ENCODE measurements at regions not wholly inside any gene's neighbourhood (a gene's known extent, or its start where the extent isn't known, plus 50 kb on each side); places are given as distances from the start of the nearest gene placed in this dataset.
"Not testable (repeated sequence)": the region's sequence is repeated elsewhere in the genome, so short reads cannot be mapped to it uniquely, and the experiment has no call there.

DNA sequence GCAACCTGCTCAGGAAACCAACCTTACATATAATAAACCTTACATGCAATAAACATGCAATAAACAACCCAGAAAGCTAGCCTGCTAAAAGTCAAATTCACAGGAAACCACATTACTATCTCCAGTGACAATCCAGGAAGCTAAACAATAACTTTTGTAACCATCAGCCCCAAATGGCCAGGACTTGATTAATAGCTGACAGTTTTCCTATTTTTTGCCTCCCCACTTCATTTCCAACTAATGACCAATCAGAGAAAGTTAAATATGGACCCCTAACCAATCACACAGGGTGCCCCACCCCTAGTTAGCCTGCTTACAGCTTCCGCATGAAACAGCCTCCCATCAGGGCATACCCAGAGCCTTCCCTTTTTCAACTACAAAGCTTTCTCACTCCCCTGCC lies 152.2 kb upstream of the LMNTD1 start:
- peaks cover 49% of the 10 kb centered on the region for H3K9me3 ChIP-seq (ENCODE audit: insufficient read depth, low read length)
- H3K9ac ChIP-seq (ENCODE audit: insufficient read length, low read depth): no peak overlapping the region
- H3K36me3 ChIP-seq (ENCODE audit: insufficient read depth, insufficient read length, low read length): no peaks in the 10 kb centered on the region

GRCh38 chr12:25706646-25707045 lies 153.6 kb upstream of the LMNTD1 start:
- not testable (repeated sequence) for DNase-seq (ENCODE audit: low read depth, low spot score)

More for the DNA sequence above, 152.2 kb upstream of the LMNTD1 start:
- no peak for TF ChIP-seq ZNF274 (IDR thresholded peaks at IDR 0.05; ENCODE audit: low read depth, low read length)
- no peak for DNase-seq (ENCODE audit: low read depth, low spot score)
- Histone ChIP-seq H3K27me3 (ENCODE audit: insufficient read depth, insufficient read length) (no peaks in the 10 kb centered on the region), H3K4me3 (ENCODE audit: insufficient read length, low read depth) (no peak overlapping the region), H3K4me1 (ENCODE audit: insufficient read depth, insufficient read length) (no peaks in the 10 kb centered on the region)

DNA sequence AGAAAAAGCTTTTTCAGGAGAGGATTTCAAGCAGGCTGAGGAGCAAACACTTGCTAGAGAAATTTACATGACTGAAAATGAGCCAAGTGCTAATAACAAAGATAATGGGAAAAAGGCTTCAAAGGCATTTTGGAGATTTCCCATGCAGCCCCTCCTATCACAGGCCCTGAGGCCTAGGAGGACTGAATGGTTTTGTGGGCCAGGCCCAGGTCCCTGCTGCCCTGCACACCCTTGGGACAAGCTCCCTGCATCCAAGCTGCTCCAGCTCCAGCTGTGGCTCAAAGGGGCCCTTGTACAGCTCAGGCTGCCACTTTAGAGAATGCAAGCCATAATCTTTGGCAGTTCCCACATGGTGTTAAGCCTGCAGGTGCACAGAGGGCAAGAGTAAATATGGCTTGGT lies 154.0 kb upstream of the LMNTD1 start:
- peaks cover 61% of the 10 kb centered on the region for H3K9me3 ChIP-seq (ENCODE audit: insufficient read depth, low read length)
- H3K27me3 ChIP-seq (ENCODE audit: insufficient read depth, insufficient read length): no peaks in the 10 kb centered on the region
- no peak for TF ChIP-seq YY1 (IDR thresholded peaks at IDR 0.05; ENCODE audit: insufficient read depth, insufficient read length)
- no peak for TF ChIP-seq SUZ12 (IDR thresholded peaks at IDR 0.05; ENCODE audit: extremely low read depth, insufficient read depth, insufficient read length)
- TF ChIP-seq ZNF274 (IDR thresholded peaks at IDR 0.05; ENCODE audit: low read depth, low read length): no peak
- no peak overlapping the region for H3K4me3 ChIP-seq (ENCODE audit: insufficient read length, low read depth)
- no peaks in the 10 kb centered on the region for H3K36me3 ChIP-seq (ENCODE audit: insufficient read depth, insufficient read length, low read length)
- no peak overlapping the region for H3K9ac ChIP-seq (ENCODE audit: insufficient read length, low read depth)
- no peaks in the 10 kb centered on the region for H3K4me1 ChIP-seq (ENCODE audit: insufficient read depth, insufficient read length)
- no peak for DNase-seq (ENCODE audit: low read depth, low spot score)

More at GRCh38 chr12:25706646-25707045, 153.6 kb upstream of the LMNTD1 start:
- not testable (repeated sequence) for H3K36me3 ChIP-seq (ENCODE audit: insufficient read depth, insufficient read length, low read length); H3K4me3 ChIP-seq (ENCODE audit: insufficient read length, low read depth); H3K27me3 ChIP-seq (ENCODE audit: insufficient read depth, insufficient read length); H3K9ac ChIP-seq (ENCODE audit: insufficient read length, low read depth); H3K4me1 ChIP-seq (ENCODE audit: insufficient read depth, insufficient read length)
- peaks cover 60% of the 10 kb centered on the region for H3K9me3 ChIP-seq (ENCODE audit: insufficient read depth, low read length)

DNA sequence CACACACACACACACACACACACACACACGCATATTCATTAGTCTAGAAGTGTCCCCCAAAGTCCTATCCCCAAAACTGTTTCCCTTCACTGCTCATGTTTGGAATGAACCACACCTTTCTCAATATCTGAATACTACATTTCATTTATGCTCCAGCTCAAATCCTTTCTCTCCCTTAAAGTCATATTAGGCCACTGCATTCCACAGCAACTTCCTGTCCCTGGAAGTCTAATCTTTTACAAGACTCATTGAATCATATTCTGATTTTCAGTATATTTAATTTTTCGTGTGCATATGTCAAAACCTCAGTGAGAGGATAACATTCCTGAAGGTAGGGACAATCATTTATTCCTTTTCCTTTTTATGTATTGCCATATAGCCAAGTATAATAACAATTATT lies 155.6 kb upstream of the LMNTD1 start:
- Histone ChIP-seq H3K27me3 (ENCODE audit: insufficient read depth, insufficient read length) (no peaks in the 10 kb centered on the region), H3K9ac (ENCODE audit: insufficient read length, low read depth) (no peak overlapping the region), H3K4me1 (ENCODE audit: insufficient read depth, insufficient read length) (no peaks in the 10 kb centered on the region), H3K4me3 (ENCODE audit: insufficient read length, low read depth) (no peak overlapping the region), H3K36me3 (ENCODE audit: insufficient read depth, insufficient read length, low read length) (no peaks in the 10 kb centered on the region), H3K9me3 (ENCODE audit: insufficient read depth, low read length) (peaks cover 59% of the 10 kb centered on the region)
- DNase-seq (ENCODE audit: low read depth, low spot score): no peak
- no peak for TF ChIP-seq ZNF274 (IDR thresholded peaks at IDR 0.05; ENCODE audit: low read depth, low read length)
- TF ChIP-seq YY1 (IDR thresholded peaks at IDR 0.05; ENCODE audit: insufficient read depth, insufficient read length): no peak
- no peak for TF ChIP-seq SUZ12 (IDR thresholded peaks at IDR 0.05; ENCODE audit: extremely low read depth, insufficient read depth, insufficient read length)

GRCh38 chr12:25710128-25710527 lies 157.0 kb upstream of the LMNTD1 start:
- Histone ChIP-seq H3K27me3 (ENCODE audit: insufficient read depth, insufficient read length) (no peaks in the 10 kb centered on the region), H3K9ac (ENCODE audit: insufficient read length, low read depth) (no peak overlapping the region), H3K4me3 (ENCODE audit: insufficient read length, low read depth) (no peak overlapping the region), H3K36me3 (ENCODE audit: insufficient read depth, insufficient read length, low read length) (no peaks in the 10 kb centered on the region), H3K9me3 (ENCODE audit: insufficient read depth, low read length) (peaks cover 59% of the 10 kb centered on the region), H3K4me1 (ENCODE audit: insufficient read depth, insufficient read length) (no peaks in the 10 kb centered on the region)
- TF ChIP-seq SUZ12 (IDR thresholded peaks at IDR 0.05; ENCODE audit: extremely low read depth, insufficient read depth, insufficient read length): no peak
- TF ChIP-seq YY1 (IDR thresholded peaks at IDR 0.05; ENCODE audit: insufficient read depth, insufficient read length): no peak
- TF ChIP-seq ZNF274 (IDR thresholded peaks at IDR 0.05; ENCODE audit: low read depth, low read length): no peak
- no peak for DNase-seq (ENCODE audit: low read depth, low spot score)

GRCh38 chr12:25710938-25711605 lies 158.0 kb upstream of the LMNTD1 start:
- not testable (repeated sequence) for H3K27me3 ChIP-seq (ENCODE audit: insufficient read depth, insufficient read length); H3K36me3 ChIP-seq (ENCODE audit: insufficient read depth, insufficient read length, low read length); H3K4me3 ChIP-seq (ENCODE audit: insufficient read length, low read depth); H3K9ac ChIP-seq (ENCODE audit: insufficient read length, low read depth); H3K4me1 ChIP-seq (ENCODE audit: insufficient read depth, insufficient read length); DNase-seq (ENCODE audit: low read depth, low spot score)
- peaks cover 57% of the 10 kb centered on the region for H3K9me3 ChIP-seq (ENCODE audit: insufficient read depth, low read length)

DNA sequence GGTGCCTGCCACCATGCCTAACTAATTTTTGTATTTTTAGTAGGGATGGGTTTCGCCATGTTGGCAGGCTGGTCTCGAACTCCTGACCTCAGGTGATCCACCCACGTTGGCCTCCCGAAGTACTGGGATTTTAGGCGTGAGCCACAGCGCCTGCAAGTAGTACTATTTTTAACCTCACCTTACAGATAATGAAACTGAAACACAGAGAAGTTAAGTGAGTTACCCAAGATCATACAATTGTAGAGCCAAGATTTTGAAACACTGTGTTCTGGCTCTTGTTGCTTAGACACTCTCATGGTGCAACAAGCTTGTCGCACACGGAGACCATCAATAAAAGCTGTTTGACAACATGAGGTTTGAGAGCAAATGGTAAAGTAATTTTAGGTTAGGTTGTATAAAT lies 159.1 kb upstream of the LMNTD1 start:
- no peak overlapping the region for H3K4me3 ChIP-seq (ENCODE audit: insufficient read length, low read depth)
- no peak overlapping the region for H3K9ac ChIP-seq (ENCODE audit: insufficient read length, low read depth)
- no peak for DNase-seq (ENCODE audit: low read depth, low spot score)
- no peaks in the 10 kb centered on the region for H3K4me1 ChIP-seq (ENCODE audit: insufficient read depth, insufficient read length)
- no peaks in the 10 kb centered on the region for H3K27me3 ChIP-seq (ENCODE audit: insufficient read depth, insufficient read length)
- H3K36me3 ChIP-seq (ENCODE audit: insufficient read depth, insufficient read length, low read length): no peaks in the 10 kb centered on the region
- H3K9me3 ChIP-seq (ENCODE audit: insufficient read depth, low read length): peaks cover 46% of the 10 kb centered on the region
- TF ChIP-seq SUZ12 (IDR thresholded peaks at IDR 0.05; ENCODE audit: extremely low read depth, insufficient read depth, insufficient read length) (no peak), ZNF274 (IDR thresholded peaks at IDR 0.05; ENCODE audit: low read depth, low read length) (no peak), YY1 (IDR thresholded peaks at IDR 0.05; ENCODE audit: insufficient read depth, insufficient read length) (no peak)

- Histone ChIP-seq H3K9ac (ENCODE audit: insufficient read length, low read depth) (no peak overlapping the region), H3K4me3 (ENCODE audit: insufficient read length, low read depth) (no peak overlapping the region), H3K36me3 (ENCODE audit: insufficient read depth, insufficient read length, low read length) (no peaks in the 10 kb centered on the region), H3K9me3 (ENCODE audit: insufficient read depth, low read length) (peaks cover 35% of the 10 kb centered on the region), H3K4me1 (ENCODE audit: insufficient read depth, insufficient read length) (no peaks in the 10 kb centered on the region), H3K27me3 (ENCODE audit: insufficient read depth, insufficient read length) (no peaks in the 10 kb centered on the region)
- TF ChIP-seq ZNF274 (IDR thresholded peaks at IDR 0.05; ENCODE audit: low read depth, low read length) (no peak), YY1 (IDR thresholded peaks at IDR 0.05; ENCODE audit: insufficient read depth, insufficient read length) (no peak), SUZ12 (IDR thresholded peaks at IDR 0.05; ENCODE audit: extremely low read depth, insufficient read depth, insufficient read length) (no peak)
- DNase-seq (ENCODE audit: low read depth, low spot score): no peak
Observed at GRCh38 chr12:25713264-25713663, 160.2 kb upstream of the LMNTD1 start.
